Sigmoid colon (tissue), 4 donors: ENCODE measurements at regions not wholly inside any gene's neighbourhood (a gene's known extent, or its start where the extent isn't known, plus 50 kb on each side); places are given as distances from the start of the nearest gene placed in this dataset.
"Not testable (repeated sequence)": the region's sequence is repeated elsewhere in the genome, so short reads cannot be mapped to it uniquely, and the experiment has no call there.

Source experiments
- EP300 ChIP-seq, 4 donors: sonication (generic); formaldehyde crosslinking; IDR thresholded peaks; one replicate each; pipeline ENCODE4 v1.6.1; 2017; ENCODE audit warnings: antibody characterized with exemption in 4 of 4
- POLR2A ChIP-seq, 2 donors: fragments of 450-650 bp; IDR thresholded peaks; one replicate each; pipeline ENCODE4 v1.6.1; 2016; ENCODE audit warnings: antibody characterized with exemption in 2 of 2, mild to moderate bottlenecking in 2 of 2, moderate library complexity in 2 of 2
- POLR2AphosphoS5 ChIP-seq, 4 donors: sonication (generic); formaldehyde crosslinking; IDR thresholded peaks; one replicate each; pipeline ENCODE4 v1.6.1; 2017; ENCODE audit warnings: antibody characterized with exemption in 4 of 4
- TF ChIP-seq, protein P1 (sequence below), 4 experiments: fragments of 450-650 bp in 3 of 4; fragments of 200-600 bp in 1 of 4; IDR thresholded peaks; one replicate each; pipeline ENCODE4 v1.5.1; 2016 to 2019; ENCODE audit warnings: antibody characterized with exemption in 4 of 4, mild to moderate bottlenecking in 3 of 4, moderate library complexity in 2 of 4

DNA sequence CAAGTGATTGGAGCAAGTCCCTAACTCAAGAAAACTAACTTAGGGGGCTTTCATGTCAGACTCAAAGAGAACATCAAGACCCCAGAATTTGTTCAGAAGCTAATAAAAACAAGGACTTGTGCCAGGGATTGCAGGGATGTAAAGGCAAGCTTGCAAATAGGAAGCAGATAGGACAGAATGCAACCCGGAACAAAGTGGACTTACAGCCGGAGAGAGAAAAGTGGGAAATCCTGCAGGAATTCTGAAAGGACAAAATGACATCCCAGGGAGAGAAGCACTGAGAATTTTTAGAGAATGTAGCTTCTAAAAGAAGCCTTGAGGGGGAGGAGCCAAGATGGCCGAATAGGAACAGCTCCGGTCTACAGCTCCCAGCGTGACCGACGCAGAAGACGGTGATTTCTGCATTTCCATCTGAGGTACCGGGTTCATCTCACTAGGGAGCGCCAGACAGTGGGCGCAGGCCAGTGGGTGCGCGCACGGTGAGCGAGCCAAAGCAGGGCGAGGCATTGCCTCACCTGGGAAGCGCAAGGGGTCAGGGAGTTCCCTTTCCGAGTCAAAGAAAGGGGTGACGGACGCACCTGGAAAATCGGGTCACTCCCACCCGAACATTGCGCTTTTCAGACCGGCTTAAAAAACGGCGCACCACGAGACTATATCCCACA is 195.6 kb upstream of the G2E3 start:
- TF ChIP-seq, protein P1, sequence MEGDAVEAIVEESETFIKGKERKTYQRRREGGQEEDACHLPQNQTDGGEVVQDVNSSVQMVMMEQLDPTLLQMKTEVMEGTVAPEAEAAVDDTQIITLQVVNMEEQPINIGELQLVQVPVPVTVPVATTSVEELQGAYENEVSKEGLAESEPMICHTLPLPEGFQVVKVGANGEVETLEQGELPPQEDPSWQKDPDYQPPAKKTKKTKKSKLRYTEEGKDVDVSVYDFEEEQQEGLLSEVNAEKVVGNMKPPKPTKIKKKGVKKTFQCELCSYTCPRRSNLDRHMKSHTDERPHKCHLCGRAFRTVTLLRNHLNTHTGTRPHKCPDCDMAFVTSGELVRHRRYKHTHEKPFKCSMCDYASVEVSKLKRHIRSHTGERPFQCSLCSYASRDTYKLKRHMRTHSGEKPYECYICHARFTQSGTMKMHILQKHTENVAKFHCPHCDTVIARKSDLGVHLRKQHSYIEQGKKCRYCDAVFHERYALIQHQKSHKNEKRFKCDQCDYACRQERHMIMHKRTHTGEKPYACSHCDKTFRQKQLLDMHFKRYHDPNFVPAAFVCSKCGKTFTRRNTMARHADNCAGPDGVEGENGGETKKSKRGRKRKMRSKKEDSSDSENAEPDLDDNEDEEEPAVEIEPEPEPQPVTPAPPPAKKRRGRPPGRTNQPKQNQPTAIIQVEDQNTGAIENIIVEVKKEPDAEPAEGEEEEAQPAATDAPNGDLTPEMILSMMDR (IDR thresholded peaks at IDR 0.05), result not testable (repeated sequence)
- not testable (repeated sequence) for TF ChIP-seq POLR2AphosphoS5, POLR2A, EP300 (IDR thresholded peaks at IDR 0.05)
